Heart right ventricle (tissue), 16 donors: ENCODE measurements at regions not wholly inside any gene's neighbourhood (a gene's known extent, or its start where the extent isn't known, plus 50 kb on each side); places are given as distances from the start of the nearest gene placed in this dataset.

ENCODE experiments used
- ATAC-seq, 8 donors: fragments of 200-7000 bp; cut with Tn5 transposase; one replicate each; pipeline ENCODE4 v1.9.1; 2020; ENCODE audit warnings: mild to moderate bottlenecking in 8 of 8, moderate library complexity in 8 of 8, moderate number of reproducible peaks in 1 of 8
- DNase-seq, 2 donors: peaks; one replicate each; pipeline ENCODE4 v3.0.0-alpha.2; 2020
- H3K27ac ChIP-seq, 10 donors: fragments of 200-600 bp; sonication (generic) in 2 of 10; one replicate each; pipeline versions ENCODE4 v1.5.0 to v1.8.0; 2020 to 2022; ENCODE audit warnings: mild to moderate bottlenecking in 3 of 10
- H3K27me3 ChIP-seq, 7 donors: fragments of 200-600 bp; one replicate each; pipeline ENCODE4 v1.8.0; 2021 to 2022; ENCODE audit warnings: mild to moderate bottlenecking in 2 of 7
- H3K36me3 ChIP-seq, 9 donors: fragments of 200-600 bp; sonication (generic) in 1 of 9; one replicate each; pipeline versions ENCODE4 v1.5.0 to v1.8.0; 2020 to 2022; ENCODE audit warnings: mild to moderate bottlenecking in 2 of 9
- H3K4me1 ChIP-seq, 9 donors: fragments of 200-600 bp; sonication (generic) in 1 of 9; one replicate each; pipeline versions ENCODE4 v1.5.0 to v1.8.0; 2020 to 2022; ENCODE audit warnings: mild to moderate bottlenecking in 4 of 9
- H3K4me3 ChIP-seq, 10 donors: fragments of 200-600 bp; sonication (generic) in 2 of 10; one replicate each; pipeline versions ENCODE4 v1.5.0 to v1.8.0; 2020 to 2022; ENCODE audit warnings: mild to moderate bottlenecking in 7 of 10, moderate library complexity in 2 of 10
- H3K9me3 ChIP-seq, 11 donors: fragments of 200-600 bp in 10 of 11; sonication (generic) in 2 of 11; one replicate each; pipeline versions ENCODE4 v1.5.0 to v1.8.0; 2013 to 2022; ENCODE audit warnings: mild to moderate bottlenecking in 2 of 11, control low read depth in 1 of 11, moderate library complexity in 1 of 11
- WGBS, 2 donors: extraction: QIAGEN DNeasy Blood & Tissue Kit; methylation state at CpG; one replicate each; pipeline ENCODE4 v1.1.7; 2013; ENCODE audit warnings: inconsistent platforms in 1 of 2; 5-methylcytosine and 5-hydroxymethylcytosine counted together
- intact Hi-C, 10 donors: fragments of 100-400 bp; cut with DNase I; formaldehyde crosslinking; loops; one replicate each; pipeline versions ENCODE4 v1.11.1 to v1.14.2; 2022
- TF ChIP-seq, protein P1 (sequence below), 9 donors: fragments of 200-600 bp; sonication (generic) in 2 of 9; IDR thresholded peaks; one replicate each; pipeline versions ENCODE4 v1.5.0 to v1.8.0; 2021 to 2022; ENCODE audit warnings: antibody characterized with exemption in 9 of 9, mild to moderate bottlenecking in 5 of 9, moderate library complexity in 1 of 9
- donor health status: Arrhythmogenic right ventricular cardiomyopathy.
- donor health status: ischemic (EF 13 %, LVEDD 7.1; RV severe dilation, severe dysfunction).
- donor health status: healthy with polysubstance abuse.
- donor health status: DM: no; HTN: yes; CAD: no.
- donor health status: DM: no; HTN: no; CAD: no.
- donor health status: ischemic (EF 25% LVEDD 6.9; RV normal size, moderate dysfunction).
- donor health status: ischemic (EF 25% LVEDD 5.7; RV mildly dilated, moderate dysfunction).
- donor health status: healthy.
- donor health status: DM: yes; HTN: yes; CAD: no.
- donor health status: Ischemic cardiomyopathy.
- donor health status: ischemic (EF 35%, LVEDD 5.7; RV mildly dilated, moderate dysfunction).
- donor health status: nonischemic (EF 11% LVEDD 7.7; RV severe dilation, severe dysfunction).
- donor health status: DM: yes; HTN: yes; CAD: no.
- donor health status: PGD.
- donor health status: ischemic (EF 29% LVEDD 5.4; RV normal size, mild dysfunction).
- donor health status: nonischemic (EF 23%, LVEDD 6.1; RV moderate dilation, normal function).

DNA sequence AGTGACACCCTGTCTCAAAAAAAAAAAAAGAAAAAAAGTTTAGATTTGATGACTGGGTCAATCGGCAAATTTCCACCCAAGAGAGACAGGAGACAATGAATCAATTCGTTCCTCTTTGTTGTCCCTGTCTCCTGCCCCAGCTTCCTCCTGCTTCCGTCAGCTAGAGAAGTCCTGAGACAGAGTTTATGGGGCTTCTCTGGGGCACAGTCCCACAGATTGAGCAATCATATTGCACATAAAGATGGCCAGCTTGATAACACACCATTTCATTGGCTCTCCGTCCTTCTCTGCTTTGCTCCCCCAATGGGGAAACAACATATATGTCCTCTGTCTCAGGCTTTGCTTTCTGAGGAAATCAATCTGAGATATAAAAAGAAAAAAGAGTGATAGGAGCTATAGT is 78.4 kb upstream of the FUNDC1 start:
- DNase-seq: no peak
- no peaks in the 10 kb centered on the region for H3K36me3 ChIP-seq
- H3K9me3 ChIP-seq: no peaks in the 10 kb centered on the region
- 67 to 71% methylated on average over 4 of the region's 4 CpGs for WGBS, 2 donors
- H3K4me1 ChIP-seq: no peaks in the 10 kb centered on the region
- peak in 1 of 8 donors; percentile 37 for ATAC-seq
- no peaks in the 10 kb centered on the region for H3K27me3 ChIP-seq
- intact Hi-C loops: no loop called here
- H3K4me3 ChIP-seq: no peak overlapping the region
- no peak overlapping the region for H3K27ac ChIP-seq
- TF ChIP-seq, protein P1, sequence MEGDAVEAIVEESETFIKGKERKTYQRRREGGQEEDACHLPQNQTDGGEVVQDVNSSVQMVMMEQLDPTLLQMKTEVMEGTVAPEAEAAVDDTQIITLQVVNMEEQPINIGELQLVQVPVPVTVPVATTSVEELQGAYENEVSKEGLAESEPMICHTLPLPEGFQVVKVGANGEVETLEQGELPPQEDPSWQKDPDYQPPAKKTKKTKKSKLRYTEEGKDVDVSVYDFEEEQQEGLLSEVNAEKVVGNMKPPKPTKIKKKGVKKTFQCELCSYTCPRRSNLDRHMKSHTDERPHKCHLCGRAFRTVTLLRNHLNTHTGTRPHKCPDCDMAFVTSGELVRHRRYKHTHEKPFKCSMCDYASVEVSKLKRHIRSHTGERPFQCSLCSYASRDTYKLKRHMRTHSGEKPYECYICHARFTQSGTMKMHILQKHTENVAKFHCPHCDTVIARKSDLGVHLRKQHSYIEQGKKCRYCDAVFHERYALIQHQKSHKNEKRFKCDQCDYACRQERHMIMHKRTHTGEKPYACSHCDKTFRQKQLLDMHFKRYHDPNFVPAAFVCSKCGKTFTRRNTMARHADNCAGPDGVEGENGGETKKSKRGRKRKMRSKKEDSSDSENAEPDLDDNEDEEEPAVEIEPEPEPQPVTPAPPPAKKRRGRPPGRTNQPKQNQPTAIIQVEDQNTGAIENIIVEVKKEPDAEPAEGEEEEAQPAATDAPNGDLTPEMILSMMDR (IDR thresholded peaks at IDR 0.05): no peak

GRCh38 chrX:44619039-44619438 is 76.4 kb upstream of the FUNDC1 start:
- 73 to 92% methylated on average over 4 of the region's 4 CpGs for WGBS, 2 donors
- DNase-seq (no peak), ATAC-seq (no peak)
- no peak overlapping the region for H3K4me3 ChIP-seq
- H3K4me1 ChIP-seq: no peaks in the 10 kb centered on the region
- H3K9me3 ChIP-seq: no peaks in the 10 kb centered on the region
- TF ChIP-seq, protein P1 (IDR thresholded peaks at IDR 0.05): no peak
- H3K27ac ChIP-seq: no peak overlapping the region
- peaks cover 0 to 4% (median 0%) of the 10 kb centered on the region in 7 donors for H3K27me3 ChIP-seq
- intact Hi-C loops: no loop called here
- H3K36me3 ChIP-seq: no peaks in the 10 kb centered on the region

- no peak for ATAC-seq
- 68 to 69% methylated on average over 2 of the region's 2 CpGs for WGBS, 2 donors
- DNase-seq: no peak
- no peaks in the 10 kb centered on the region for H3K27me3 ChIP-seq
- H3K36me3 ChIP-seq: no peaks in the 10 kb centered on the region
- no peak overlapping the region for H3K4me3 ChIP-seq
- peaks cover 0 to 7% (median 0%) of the 10 kb centered on the region in 11 donors for H3K9me3 ChIP-seq
- no peak overlapping the region for H3K27ac ChIP-seq
- TF ChIP-seq, protein P1 (IDR thresholded peaks at IDR 0.05): no peak
- no peaks in the 10 kb centered on the region for H3K4me1 ChIP-seq
- intact Hi-C loops: no loop called here
These were observed 53.6 kb upstream of the FUNDC1 start for GRCh38 chrX:44596277-44596676.
